LNCaP clone FGC (cell line): ENCODE measurements at regions not wholly inside any gene's neighbourhood (a gene's known extent, or its start where the extent isn't known, plus 50 kb on each side); places are given as distances from the start of the nearest gene placed in this dataset.

Experiments
- DNase-seq: peaks from one replicate; pipeline ENCODE4 v3.0.0-alpha.2; 2011; ENCODE audit warnings: low read depth
- H3K4me3 ChIP-seq: 2 replicates; pipeline ENCODE4 v1.5.1; 2011; ENCODE audit warnings: mild to moderate bottlenecking, low read depth, low read length, control low read depth
- CTCF ChIP-seq: IDR thresholded peaks from 2 replicates; pipeline ENCODE4 v1.5.1; 2012; ENCODE audit warnings: mild to moderate bottlenecking; ENCODE audit not compliant: control insufficient read depth, insufficient read depth; ENCODE audit errors: extremely low read depth

GRCh38 chr5:159712672-159713071 is 203.6 kb upstream of the ADRA1B start:
- no peak for DNase-seq
- no peak for TF ChIP-seq CTCF
- H3K4me3 ChIP-seq = no peak overlapping the region

GRCh38 chr5:159713254-159713653 is 203.0 kb upstream of the ADRA1B start:
- DNase-seq = no peak
- H3K4me3 ChIP-seq = no peak overlapping the region
- no peak for TF ChIP-seq CTCF

GRCh38 chr5:159713773-159714172 is 202.5 kb upstream of the ADRA1B start:
- TF ChIP-seq CTCF = no peak
- no peak for DNase-seq
- no peak overlapping the region for H3K4me3 ChIP-seq

- H3K4me3 ChIP-seq = no peak overlapping the region
- TF ChIP-seq CTCF = no peak
- no peak for DNase-seq
Measured at GRCh38 chr5:159725475-159725874, 190.8 kb upstream of the ADRA1B start.

GRCh38 chr5:159727167-159727566 is 189.1 kb upstream of the ADRA1B start:
- DNase-seq = no peak
- TF ChIP-seq CTCF = no peak
- H3K4me3 ChIP-seq = no peak overlapping the region

- TF ChIP-seq CTCF = no peak
- DNase-seq = no peak
- H3K4me3 ChIP-seq = no peak overlapping the region
Measured at GRCh38 chr5:159730285-159730684, 186.0 kb upstream of the ADRA1B start.

GRCh38 chr5:159732220-159732619 is 184.1 kb upstream of the ADRA1B start:
- no peak for DNase-seq
- TF ChIP-seq CTCF = no peak
- H3K4me3 ChIP-seq = no peak overlapping the region
